ENCODE measurements at regions not wholly inside any gene's neighbourhood (a gene's known extent, or its start where the extent isn't known, plus 50 kb on each side); places are given as distances from the start of the nearest gene placed in this dataset.

GRCh38 chr15:62521396-62521795, 356.3 kb upstream of the C2CD4B start:
- no peak overlapping the region for H3K4me3 Mint-ChIP-seq
- no peak overlapping the region for H3K27ac Mint-ChIP-seq
- H3K9me3 Mint-ChIP-seq: no peaks in the 10 kb centered on the region
- H3K4me1 Mint-ChIP-seq: peaks cover 45% of the 10 kb centered on the region
- no peak for TF ChIP-seq CTCF (IDR thresholded peaks at IDR 0.05)
- H3K27me3 Mint-ChIP-seq (ENCODE audit: low read depth, poor library complexity): peaks cover 3% of the 10 kb centered on the region
- DNase-seq: no peak
- H3K36me3 Mint-ChIP-seq (ENCODE audit: low read depth): no peaks in the 10 kb centered on the region

DNA sequence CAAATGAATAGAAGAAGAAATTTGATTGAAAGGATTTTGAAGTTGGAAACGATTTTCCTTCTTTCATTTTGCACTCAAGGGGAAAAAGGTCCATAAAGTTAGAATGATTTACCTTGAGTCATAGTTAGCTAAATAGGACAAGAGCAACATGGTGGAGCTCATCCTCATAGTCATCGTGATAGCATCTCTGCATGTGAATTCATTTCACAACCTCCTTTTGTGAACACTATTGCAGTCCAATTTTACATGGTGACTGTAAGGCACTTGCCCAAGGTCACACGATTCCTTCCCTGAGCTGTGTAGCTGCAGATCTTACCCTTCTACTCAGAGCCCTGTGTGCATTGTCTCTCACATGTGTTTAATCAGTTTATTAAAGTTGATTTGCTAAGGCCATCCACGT, 359.8 kb upstream of the C2CD4B start:
- no peak for DNase-seq
- Mint-ChIP-seq H3K9me3 (no peaks in the 10 kb centered on the region), H3K36me3 (ENCODE audit: low read depth) (no peaks in the 10 kb centered on the region), H3K4me3 (no peak overlapping the region), H3K27me3 (ENCODE audit: low read depth, poor library complexity) (no peaks in the 10 kb centered on the region), H3K4me1 (peaks cover 32% of the 10 kb centered on the region), H3K27ac (no peak overlapping the region)
- TF ChIP-seq CTCF (IDR thresholded peaks at IDR 0.05): no peak

GRCh38 chr15:62527387-62527786, 362.3 kb upstream of the C2CD4B start:
- H3K27ac Mint-ChIP-seq: no peak overlapping the region
- no peaks in the 10 kb centered on the region for H3K36me3 Mint-ChIP-seq (ENCODE audit: low read depth)
- H3K9me3 Mint-ChIP-seq: peaks cover 3% of the 10 kb centered on the region
- TF ChIP-seq CTCF (IDR thresholded peaks at IDR 0.05): no peak
- H3K4me1 Mint-ChIP-seq: peaks cover 12% of the 10 kb centered on the region
- DNase-seq: no peak
- H3K4me3 Mint-ChIP-seq: no peak overlapping the region
- no peaks in the 10 kb centered on the region for H3K27me3 Mint-ChIP-seq (ENCODE audit: low read depth, poor library complexity)

DNA sequence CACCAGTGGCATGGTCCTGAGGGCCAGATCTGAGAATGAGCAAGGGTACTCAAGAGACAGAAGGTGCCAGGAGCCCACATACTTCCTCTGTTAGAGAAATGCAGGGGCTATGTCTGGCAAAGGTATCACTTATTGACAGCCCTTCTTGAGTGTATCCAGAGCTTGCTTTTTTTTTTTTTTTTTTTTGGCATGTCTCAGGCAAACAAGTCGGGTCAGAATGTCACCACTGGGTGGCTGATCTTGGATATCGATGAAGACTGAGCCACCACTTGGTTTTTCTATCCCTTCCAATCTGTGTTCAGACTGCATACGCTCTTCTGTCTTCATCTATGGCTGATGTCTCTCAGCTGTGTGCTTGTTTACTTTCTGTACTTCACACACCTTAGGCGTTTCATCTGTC, 363.4 kb upstream of the C2CD4B start:
- Mint-ChIP-seq H3K27me3 (ENCODE audit: low read depth, poor library complexity) (no peaks in the 10 kb centered on the region), H3K4me3 (no peak overlapping the region), H3K27ac (no peak overlapping the region), H3K9me3 (peaks cover 3% of the 10 kb centered on the region), H3K36me3 (ENCODE audit: low read depth) (no peaks in the 10 kb centered on the region), H3K4me1 (peaks cover 6% of the 10 kb centered on the region)
- no peak for TF ChIP-seq CTCF (IDR thresholded peaks at IDR 0.05)
- DNase-seq: no peak

DNA sequence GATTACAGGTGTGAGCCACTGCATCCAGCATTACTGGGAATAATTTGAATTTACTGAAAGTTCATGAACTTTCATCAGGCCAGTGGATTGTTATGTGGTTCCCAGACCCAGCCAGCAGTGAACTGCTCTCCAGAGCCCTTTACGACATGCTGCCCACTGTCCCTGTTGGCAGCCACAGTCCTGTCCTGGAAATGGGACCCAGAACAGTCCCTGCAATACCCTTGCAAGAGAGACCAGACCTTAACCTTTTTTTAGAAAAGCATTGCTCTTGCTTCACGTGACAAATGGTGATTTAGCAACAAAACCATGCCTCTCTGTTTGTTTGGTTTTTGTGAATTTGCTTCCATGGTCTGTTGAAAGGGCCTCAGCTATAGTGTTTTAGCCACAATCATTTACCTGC, 367.3 kb upstream of the C2CD4B start:
- DNase-seq: no peak
- no peaks in the 10 kb centered on the region for H3K27me3 Mint-ChIP-seq (ENCODE audit: low read depth, poor library complexity)
- TF ChIP-seq CTCF (IDR thresholded peaks at IDR 0.05): no peak
- peak overlapping the region; percentile 57 for H3K27ac Mint-ChIP-seq
- peaks cover 3% of the 10 kb centered on the region for H3K9me3 Mint-ChIP-seq
- H3K36me3 Mint-ChIP-seq (ENCODE audit: low read depth): no peaks in the 10 kb centered on the region
- no peak overlapping the region for H3K4me3 Mint-ChIP-seq
- H3K4me1 Mint-ChIP-seq: peaks cover 36% of the 10 kb centered on the region

DNA sequence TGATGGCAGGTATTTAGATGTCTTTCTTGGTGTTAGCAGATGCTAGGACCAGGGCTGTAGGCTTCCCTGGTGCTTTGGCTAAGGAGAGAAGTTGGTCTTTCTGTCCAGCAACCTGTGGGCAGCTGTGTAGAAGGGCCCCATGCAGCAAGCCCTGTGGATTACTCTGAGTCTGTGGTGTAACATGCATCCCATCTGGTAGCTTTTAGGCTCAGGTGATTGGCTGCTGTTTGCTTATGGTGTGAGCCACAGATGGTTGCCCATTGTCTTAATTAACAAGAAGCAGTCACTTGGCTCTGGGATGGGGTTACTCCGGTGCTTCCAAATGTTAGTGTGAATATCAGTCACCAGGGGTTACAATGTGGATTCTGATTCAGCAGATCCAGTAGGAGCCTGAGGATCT, 368.6 kb upstream of the C2CD4B start:
- no peak overlapping the region for H3K4me3 Mint-ChIP-seq
- no peak for DNase-seq
- H3K36me3 Mint-ChIP-seq (ENCODE audit: low read depth): no peaks in the 10 kb centered on the region
- no peaks in the 10 kb centered on the region for H3K27me3 Mint-ChIP-seq (ENCODE audit: low read depth, poor library complexity)
- H3K9me3 Mint-ChIP-seq: peaks cover 3% of the 10 kb centered on the region
- no peak overlapping the region for H3K27ac Mint-ChIP-seq
- H3K4me1 Mint-ChIP-seq: peaks cover 44% of the 10 kb centered on the region
- no peak for TF ChIP-seq CTCF (IDR thresholded peaks at IDR 0.05)
